Renal pelvis (tissue), 1 donor: ENCODE measurements at regions not wholly inside any gene's neighbourhood (a gene's known extent, or its start where the extent isn't known, plus 50 kb on each side); places are given as distances from the start of the nearest gene placed in this dataset.

Source experiments
- DNase-seq: peaks from one replicate; pipeline ENCODE4 v3.0.0-alpha.2; 2013

GRCh38 chr4:27514711-27515110 is 654.1 kb downstream of the STIM2 start:
- DNase-seq: no peak

GRCh38 chr4:27515140-27515539 is 654.5 kb downstream of the STIM2 start:
- no peak for DNase-seq

- DNase-seq: no peak
Observed at GRCh38 chr4:27518876-27519275, 658.2 kb downstream of the STIM2 start.

- no peak for DNase-seq
Observed at GRCh38 chr4:27524224-27524623, 663.6 kb downstream of the STIM2 start.

GRCh38 chr4:27534488-27534887 is 673.8 kb downstream of the STIM2 start:
- no peak for DNase-seq

GRCh38 chr4:27568236-27568951 is 707.8 kb downstream of the STIM2 start:
- DNase-seq: no peak

- DNase-seq: no peak
Observed at GRCh38 chr4:27568952-27569319, 708.3 kb downstream of the STIM2 start.

GRCh38 chr4:27574743-27575142 is 714.1 kb downstream of the STIM2 start:
- no peak for DNase-seq

- DNase-seq: no peak
Observed at GRCh38 chr4:27577951-27578350, 717.3 kb downstream of the STIM2 start.

GRCh38 chr4:27592738-27593137 is 732.1 kb downstream of the STIM2 start:
- no peak for DNase-seq

- DNase-seq: no peak
Observed at GRCh38 chr4:27594922-27595321, 734.3 kb downstream of the STIM2 start.

- no peak for DNase-seq
Observed at GRCh38 chr4:27595571-27596360, 735.1 kb downstream of the STIM2 start.

- no peak for DNase-seq
Observed at GRCh38 chr4:27602172-27602571, 741.5 kb downstream of the STIM2 start.

- DNase-seq: no peak
Observed at GRCh38 chr4:27604692-27605091, 744.1 kb downstream of the STIM2 start.

- DNase-seq: no peak
Observed at GRCh38 chr4:27616166-27616565, 755.5 kb downstream of the STIM2 start.

- DNase-seq: no peak
Observed at GRCh38 chr4:27619435-27619834, 758.8 kb downstream of the STIM2 start.

- DNase-seq: no peak
Observed at GRCh38 chr4:27620886-27621285, 760.2 kb downstream of the STIM2 start.

- DNase-seq: no peak
Observed at GRCh38 chr4:27624749-27625148, 764.1 kb downstream of the STIM2 start.

- no peak for DNase-seq
Observed at GRCh38 chr4:27628609-27629008, 768.0 kb downstream of the STIM2 start.

- no peak for DNase-seq
Observed at GRCh38 chr4:27629532-27630225, 769.0 kb downstream of the STIM2 start.

GRCh38 chr4:27635936-27636913 is 775.6 kb downstream of the STIM2 start:
- no peak for DNase-seq
